ENCODE measurements at regions not wholly inside any gene's neighbourhood (a gene's known extent, or its start where the extent isn't known, plus 50 kb on each side); places are given as distances from the start of the nearest gene placed in this dataset.

- no peak for DNase-seq (ENCODE audit: insufficient read length, low spot score)
- no peak for FAIRE-seq
These were observed 185.0 kb upstream of the FOXF1 start for GRCh38 chr16:86325360-86325759.

- DNase-seq (ENCODE audit: insufficient read length, low spot score): no peak
- FAIRE-seq: peak; percentile 97
These were observed 184.4 kb upstream of the FOXF1 start for GRCh38 chr16:86325895-86326294.

DNA sequence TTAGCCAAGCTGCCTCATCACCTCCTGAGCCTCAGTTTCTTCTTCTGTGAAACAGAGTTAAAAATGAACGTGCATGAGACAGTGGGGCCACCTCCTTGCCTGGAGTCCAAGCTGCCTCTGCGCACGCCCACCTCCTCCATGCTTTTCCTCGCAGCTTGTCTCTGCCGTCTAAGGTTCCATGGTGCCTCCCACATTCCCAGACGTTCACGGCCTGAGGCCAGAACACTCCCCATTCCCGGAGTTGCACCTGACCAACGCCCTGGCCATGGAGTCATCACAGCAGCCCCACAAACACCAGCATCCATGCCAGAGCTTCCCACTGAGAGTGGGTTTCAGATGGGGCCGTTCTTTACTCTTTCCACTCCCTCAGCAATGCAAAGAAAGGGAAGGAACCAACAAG is 183.0 kb upstream of the FOXF1 start:
- no peak for DNase-seq (ENCODE audit: insufficient read length, low spot score)
- no peak for FAIRE-seq

DNA sequence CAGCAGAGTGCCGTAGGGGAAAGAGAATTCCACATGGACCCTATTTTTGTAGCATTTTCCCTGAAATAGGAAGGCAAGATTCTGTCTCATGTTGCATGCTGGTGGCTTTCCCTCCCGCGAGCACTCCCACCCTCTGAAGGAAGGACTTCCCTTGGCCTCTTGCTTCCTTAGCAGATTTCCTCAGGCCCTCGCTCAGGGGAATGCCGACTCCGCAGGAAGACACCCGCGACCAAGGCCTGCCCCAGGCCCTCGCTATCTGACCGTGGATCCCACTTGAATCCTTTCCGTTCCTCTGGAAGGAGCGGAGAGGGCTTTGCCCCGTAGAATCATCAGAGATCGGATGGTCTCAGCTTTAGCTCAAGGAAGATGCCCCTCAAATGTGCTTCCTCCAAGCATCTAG is 179.4 kb upstream of the FOXF1 start:
- no peak for FAIRE-seq

DNA sequence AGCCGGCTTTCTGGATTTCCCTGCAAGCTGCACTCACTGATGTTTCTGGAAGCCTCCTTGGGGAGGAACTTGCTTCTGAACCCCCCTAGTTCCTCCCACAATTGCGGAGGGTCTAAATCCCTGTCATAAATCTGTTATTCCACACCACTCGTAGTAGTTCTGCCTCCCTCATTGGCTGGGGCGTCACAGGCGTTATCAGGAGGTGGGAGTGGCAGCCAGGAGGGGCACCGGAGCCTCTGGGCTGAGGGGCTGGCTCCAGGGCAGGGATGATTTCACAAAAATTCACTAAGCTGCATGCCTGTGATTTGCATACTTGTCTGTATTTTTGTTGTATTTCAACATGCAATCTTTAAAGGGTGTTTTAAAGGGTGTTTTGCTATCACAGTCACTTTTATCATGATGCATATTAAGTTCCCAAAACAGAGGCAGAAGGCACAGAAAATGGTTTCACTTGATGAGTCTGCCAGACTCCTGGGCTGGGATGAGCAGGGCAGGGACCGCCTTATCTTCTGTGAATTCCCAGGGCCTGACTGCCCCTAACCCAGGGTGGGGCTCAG is 176.2 kb upstream of the FOXF1 start:
- FAIRE-seq: no peak
- DNase-seq (ENCODE audit: insufficient read length, low spot score): no peak

More for the DNA sequence above, 179.4 kb upstream of the FOXF1 start:
- no peak for DNase-seq (ENCODE audit: insufficient read length, low spot score)

- FAIRE-seq: no peak
- DNase-seq (ENCODE audit: insufficient read length, low spot score): no peak
These were observed 174.8 kb upstream of the FOXF1 start for GRCh38 chr16:86335266-86336172.

- DNase-seq (ENCODE audit: insufficient read length, low spot score) (no peak), FAIRE-seq (no peak)
These were observed 173.2 kb upstream of the FOXF1 start for GRCh38 chr16:86337138-86337537.

- peak; percentile 94 for FAIRE-seq
- DNase-seq (ENCODE audit: insufficient read length, low spot score): no peak
These were observed 172.5 kb upstream of the FOXF1 start for GRCh38 chr16:86337581-86338402.

DNA sequence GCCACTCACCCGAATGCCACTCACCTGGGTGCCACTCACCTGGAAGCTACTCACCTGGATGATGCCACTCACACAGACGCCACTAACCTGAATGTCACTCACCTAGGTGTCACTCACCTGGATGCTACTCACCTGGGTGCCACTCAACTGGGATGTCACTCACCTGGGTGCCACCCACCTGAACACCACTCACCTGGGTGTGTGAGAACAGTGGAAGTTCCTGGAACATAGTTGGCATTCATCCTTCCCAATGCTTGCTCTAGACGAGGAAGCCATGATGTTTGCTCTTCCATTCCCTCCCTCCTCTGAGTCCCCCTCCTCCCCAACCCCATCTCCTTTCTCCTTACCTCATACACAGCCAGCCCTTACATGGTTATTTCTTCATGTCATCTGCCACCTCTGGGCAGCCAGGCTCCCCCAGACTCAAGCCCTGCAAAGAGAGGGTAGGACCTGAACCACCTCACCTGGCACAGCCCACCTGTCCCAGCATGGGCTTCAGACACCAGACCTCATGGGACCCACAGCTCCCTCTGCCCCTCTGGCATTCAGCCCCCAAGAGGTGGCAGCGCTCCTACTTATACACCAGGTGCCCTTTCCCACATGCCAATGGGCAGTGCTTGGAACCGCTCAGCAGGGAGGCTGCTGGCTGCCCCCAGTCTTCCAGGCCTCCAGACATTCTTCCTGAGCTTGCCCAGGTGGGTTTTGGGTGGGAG is 171.8 kb upstream of the FOXF1 start:
- no peak for DNase-seq (ENCODE audit: insufficient read length, low spot score)
- FAIRE-seq: peak; percentile 13

DNA sequence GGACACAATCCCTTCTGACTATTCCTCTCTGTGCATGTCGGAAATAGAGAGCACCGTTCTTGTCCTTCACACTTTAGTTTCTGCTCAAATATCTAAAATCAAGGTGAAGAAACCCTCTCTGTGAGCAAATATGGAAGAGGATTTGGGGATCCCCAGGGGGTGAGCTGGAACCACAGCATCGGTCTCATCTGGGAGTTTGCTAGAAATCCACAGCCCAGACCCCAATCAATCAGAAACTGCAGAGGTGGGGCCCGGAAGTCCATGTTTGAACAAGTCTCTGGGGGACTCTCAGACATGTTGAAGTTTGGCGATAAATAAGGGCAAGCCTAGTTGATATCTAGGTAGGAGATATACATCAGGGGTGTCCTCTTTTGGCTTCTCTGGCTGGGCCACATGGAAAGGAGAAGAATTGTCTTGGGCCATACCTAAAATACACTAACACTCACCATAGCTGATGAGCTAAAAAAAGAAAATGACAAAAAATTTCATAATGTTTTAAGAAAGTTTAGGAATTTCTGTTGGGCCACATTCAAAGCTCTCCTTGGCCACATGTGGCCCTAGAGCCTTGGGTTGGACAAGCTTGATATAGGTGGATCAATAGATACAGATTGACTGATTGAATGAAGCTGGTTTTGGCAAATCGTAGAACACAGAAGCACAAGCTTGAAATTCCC is 168.0 kb upstream of the FOXF1 start:
- DNase-seq (ENCODE audit: insufficient read length, low spot score) (no peak), FAIRE-seq (no peak)

- DNase-seq (ENCODE audit: insufficient read length, low spot score) (no peak), FAIRE-seq (no peak)
These were observed 167.1 kb upstream of the FOXF1 start for GRCh38 chr16:86343027-86343795.

GRCh38 chr16:86343796-86344585 is 166.3 kb upstream of the FOXF1 start:
- DNase-seq (ENCODE audit: insufficient read length, low spot score) (no peak), FAIRE-seq (no peak)

- no peak for DNase-seq (ENCODE audit: insufficient read length, low spot score)
- FAIRE-seq: no peak
These were observed 165.8 kb upstream of the FOXF1 start for GRCh38 chr16:86344586-86344871.

DNA sequence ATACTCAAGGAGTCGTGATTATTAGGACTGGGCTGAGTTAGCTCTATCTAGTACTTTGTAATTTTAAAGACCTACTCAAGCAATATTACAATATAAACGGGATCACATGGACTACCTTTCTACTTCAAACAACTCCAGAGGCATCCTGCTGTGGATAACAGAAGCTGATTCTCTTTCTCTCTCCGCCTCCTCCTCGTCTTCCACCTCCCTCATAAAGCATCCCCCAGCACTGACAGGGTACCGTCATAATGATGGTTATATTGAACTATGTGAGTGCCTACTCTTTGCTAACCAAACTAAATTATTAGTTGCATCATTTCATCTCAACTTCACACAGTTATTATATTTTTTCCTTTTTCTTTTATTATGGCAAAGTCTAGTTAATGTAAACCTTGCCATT is 165.4 kb upstream of the FOXF1 start:
- no peak for FAIRE-seq
- DNase-seq (ENCODE audit: insufficient read length, low spot score): no peak

GRCh38 chr16:86345516-86345915 is 164.8 kb upstream of the FOXF1 start:
- no peak for FAIRE-seq
- no peak for DNase-seq (ENCODE audit: insufficient read length, low spot score)

GRCh38 chr16:86346034-86346433 is 164.3 kb upstream of the FOXF1 start:
- DNase-seq (ENCODE audit: insufficient read length, low spot score) (no peak), FAIRE-seq (no peak)

- DNase-seq (ENCODE audit: insufficient read length, low spot score) (no peak), FAIRE-seq (no peak)
These were observed 163.2 kb upstream of the FOXF1 start for GRCh38 chr16:86347090-86347489.

DNA sequence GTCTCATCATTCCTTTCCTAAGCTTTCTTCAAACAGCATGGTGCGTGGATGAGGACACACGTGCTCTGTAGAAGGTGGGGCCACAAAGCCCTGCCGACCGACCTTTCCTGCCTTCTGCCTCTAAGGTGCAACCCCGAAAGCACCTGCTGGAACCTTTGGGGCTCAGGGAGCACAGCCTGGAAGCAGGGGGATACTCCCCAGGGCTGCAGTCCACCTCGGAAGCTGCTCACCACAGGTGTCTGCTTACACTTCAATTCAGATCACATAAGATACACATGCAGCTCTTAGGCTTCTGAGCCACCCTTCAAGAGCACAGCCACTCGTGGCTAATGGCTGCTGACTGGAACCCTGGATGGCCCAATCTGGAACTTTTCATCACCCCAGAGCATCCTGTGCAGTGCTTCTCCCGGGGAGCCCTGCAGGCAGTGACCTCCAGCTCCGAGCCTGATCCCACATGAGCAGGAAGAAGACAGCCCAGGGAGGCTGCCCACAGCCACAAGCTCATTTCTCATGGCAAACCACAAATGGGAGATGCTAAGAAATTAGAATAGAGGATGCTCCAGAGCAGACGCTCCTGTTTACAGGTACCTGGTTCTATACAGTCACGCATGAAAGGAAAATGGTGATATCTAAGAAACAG is 162.3 kb upstream of the FOXF1 start:
- DNase-seq (ENCODE audit: insufficient read length, low spot score) (no peak), FAIRE-seq (no peak)
